IMR-90 (cell line): ENCODE measurements at regions not wholly inside any gene's neighbourhood (a gene's known extent, or its start where the extent isn't known, plus 50 kb on each side); places are given as distances from the start of the nearest gene placed in this dataset.

Source experiments
- ATAC-seq: fragments of 200-7000 bp; cut with Tn5 transposase; 2 replicates; pipeline ENCODE4 v1.9.1; 2020; ENCODE audit warnings: low read depth, mild to moderate bottlenecking, moderate library complexity
- BruUV-seq: library from RNA; stranded (reverse); fragments of 400-500 nt; replicated peaks from 2 replicates; lab custom pipeline; 2021; lab: Mats Ljungman, UMichigan
- CTCF ChIA-PET: fragments of 300-600 bp; formaldehyde crosslinking; extraction: SDS; loops from one replicate; lab custom pipeline; 2021; ENCODE audit warnings: antibody characterized with exemption; lab: Yijun Ruan, JAX
- POLR2A ChIA-PET: fragments of 300-600 bp; sonication (Branson Sonifier 250); formaldehyde crosslinking; loops from one replicate; lab custom pipeline; 2022; ENCODE audit warnings: antibody characterized with exemption; ENCODE audit not compliant: unreplicated experiment; lab: Charles Lee
- DNase-seq: peaks from one replicate; pipeline ENCODE4 v3.0.0; 2013
- H2AFZ ChIP-seq: replicated peaks from 2 replicates; pipeline ENCODE3; 2013; ENCODE audit warnings: low read length, mild to moderate bottlenecking; ENCODE audit not compliant: poor library complexity
- H2AK5ac ChIP-seq: 2 replicates; pipeline ENCODE4 v1.6.1; 2013; ENCODE audit warnings: low read depth, low read length, inconsistent platforms
- H2AK9ac ChIP-seq: replicated peaks from 2 replicates; pipeline ENCODE3; 2013; ENCODE audit warnings: mild to moderate bottlenecking, low read depth, low read length, moderate library complexity; ENCODE audit not compliant: poor library complexity
- H2BK120ac ChIP-seq: 2 replicates; pipeline ENCODE4 v1.6.1; 2013; ENCODE audit warnings: low read depth, low read length, inconsistent platforms
- H2BK15ac ChIP-seq: 3 replicates; pipeline ENCODE4 v1.6.1; 2013; ENCODE audit warnings: low read depth, low read length, inconsistent platforms
- H2BK20ac ChIP-seq: 2 replicates; pipeline ENCODE4 v1.6.1; 2013; ENCODE audit warnings: low read depth, mild to moderate bottlenecking, inconsistent platforms, low read length, moderate library complexity
- H2BK5ac ChIP-seq: 2 replicates; pipeline ENCODE4 v1.6.1; 2013; ENCODE audit warnings: mild to moderate bottlenecking, low read depth, low read length, inconsistent platforms; ENCODE audit not compliant: poor library complexity, severe bottlenecking
- H3K14ac ChIP-seq: replicated peaks from 2 replicates; pipeline ENCODE4 v1.6.1; 2013; ENCODE audit warnings: low read depth, low read length, inconsistent platforms
- H3K18ac ChIP-seq: 2 replicates; pipeline ENCODE4 v1.6.1; 2013; ENCODE audit warnings: low read depth, low read length, control low read depth
- H3K23ac ChIP-seq: 2 replicates; pipeline ENCODE4 v1.6.1; 2013; ENCODE audit warnings: low read depth, low read length, inconsistent platforms
- H3K27ac ChIP-seq: 2 replicates; pipeline ENCODE4 v1.5.1; 2013; ENCODE audit warnings: mild to moderate bottlenecking, control low read depth, low read length; ENCODE audit not compliant: insufficient read depth
- H3K27me3 ChIP-seq: 2 replicates; pipeline ENCODE4 v1.6.1; 2013; ENCODE audit warnings: low read length; ENCODE audit not compliant: control insufficient read depth, insufficient read depth
- H3K36me3 ChIP-seq: 2 replicates; pipeline ENCODE4 v1.6.1; 2013; ENCODE audit warnings: low read length, mixed read lengths; ENCODE audit not compliant: control insufficient read depth, insufficient read depth
- H3K4ac ChIP-seq: 2 replicates; pipeline ENCODE4 v1.6.1; 2013; ENCODE audit warnings: low read depth, low read length, inconsistent platforms
- H3K4me1 ChIP-seq: 2 replicates; pipeline ENCODE4 v1.6.1; 2013; ENCODE audit warnings: low read length, mixed read lengths; ENCODE audit not compliant: control insufficient read depth, insufficient read depth
- H3K4me2 ChIP-seq: 2 replicates; pipeline ENCODE4 v1.6.1; 2013; ENCODE audit warnings: low read depth, mild to moderate bottlenecking, control low read depth, low read length, moderate library complexity
- H3K4me3 ChIP-seq: 2 replicates; pipeline ENCODE4 v1.5.1; 2013; ENCODE audit warnings: low read depth, mild to moderate bottlenecking, control low read depth, low read length, moderate library complexity; ENCODE audit not compliant: insufficient read depth
- H3K56ac ChIP-seq: 2 replicates; pipeline ENCODE4 v1.6.1; 2013; ENCODE audit warnings: low read length, inconsistent platforms; ENCODE audit not compliant: insufficient read depth; ENCODE audit errors: extremely low read depth
- H3K79me1 ChIP-seq, 2 experiments: 2 replicates each; pipeline ENCODE4 v1.6.1; 2013; ENCODE audit warnings: low read length in 2 of 2, inconsistent platforms in 1 of 2, low read depth in 1 of 2
- H3K9ac ChIP-seq: 2 replicates; pipeline ENCODE4 v1.6.1; 2013; ENCODE audit warnings: low read depth, low read length, control low read depth
- H3K9me1 ChIP-seq: 2 replicates; pipeline ENCODE4 v1.6.1; 2013; ENCODE audit warnings: low read length, inconsistent platforms; ENCODE audit not compliant: insufficient read depth
- H3K9me3 ChIP-seq: 2 replicates; pipeline ENCODE4 v1.6.1; 2013; ENCODE audit warnings: low read length; ENCODE audit not compliant: control insufficient read depth, insufficient read depth
- H4K20me1 ChIP-seq: 2 replicates; pipeline ENCODE4 v1.6.1; 2013; ENCODE audit warnings: low read length, inconsistent platforms; ENCODE audit not compliant: insufficient read depth
- H4K5ac ChIP-seq: 2 replicates; pipeline ENCODE4 v1.6.1; 2013; ENCODE audit warnings: mild to moderate bottlenecking, low read depth, low read length, control low read depth
- H4K8ac ChIP-seq, 2 experiments: 2 replicates each; pipeline ENCODE4 v1.6.1; 2013; ENCODE audit warnings: low read depth in 2 of 2, low read length in 2 of 2, control low read depth in 1 of 2, inconsistent platforms in 1 of 2
- H4K91ac ChIP-seq: 2 replicates; pipeline ENCODE4 v1.6.1; 2013; ENCODE audit warnings: low read depth, low read length, inconsistent platforms; ENCODE audit not compliant: insufficient read depth
- BHLHE40 ChIP-seq: fragments of 150-350 bp; IDR thresholded peaks from 2 replicates; pipeline ENCODE4 v1.6.1; 2016; ENCODE audit warnings: mild to moderate bottlenecking, low read depth, low read length
- CEBPB ChIP-seq: IDR thresholded peaks from 2 replicates; pipeline ENCODE4 v1.6.1; 2012; ENCODE audit warnings: low read depth, low read length, improper control_type of control experiment
- MAFK ChIP-seq: IDR thresholded peaks from 2 replicates; pipeline ENCODE4 v1.6.1; 2012; ENCODE audit warnings: low read depth, low read length, improper control_type of control experiment
- NFE2L2 ChIP-seq: fragments of 150-350 bp; IDR thresholded peaks from 2 replicates; pipeline ENCODE4 v1.6.1; 2016; ENCODE audit warnings: low read depth, mild to moderate bottlenecking, low read length
- RCOR1 ChIP-seq: IDR thresholded peaks from 2 replicates; pipeline ENCODE4 v1.6.1; 2012; ENCODE audit warnings: mild to moderate bottlenecking, low read length, improper control_type of control experiment; ENCODE audit not compliant: insufficient replicate concordance
- WGBS, 2 experiments: methylation state at CpG; one replicate each; pipeline versions ENCODE4 v1.1.5 to v1.1.7; 2013; ENCODE audit warnings: missing lambda C conversion rate in 2 of 2; ENCODE audit not compliant: insufficient read length in 1 of 2; ENCODE audit errors: extremely low coverage in 2 of 2; 5-methylcytosine and 5-hydroxymethylcytosine counted together
- dilution Hi-C: fragments of 300-500 bp; cut with HindIII; formaldehyde crosslinking; loops from one replicate; pipeline ENCODE4 v1.14.3; 2018; ENCODE audit warnings: low sequenced_read_pairs; ENCODE audit not compliant: unreplicated experiment
- in situ Hi-C: fragments of 300-500 bp; cut with MboI; formaldehyde crosslinking; loops from 3 replicates; pipeline ENCODE4 v1.14.3; 2019; ENCODE audit warnings: low sequenced_read_pairs, inconsistent platforms, mixed read lengths
- intact Hi-C: fragments of 100-400 bp; cut with micrococcal nuclease; formaldehyde crosslinking; loops from 2 replicates; pipeline ENCODE4 v1.10.0; 2022

DNA sequence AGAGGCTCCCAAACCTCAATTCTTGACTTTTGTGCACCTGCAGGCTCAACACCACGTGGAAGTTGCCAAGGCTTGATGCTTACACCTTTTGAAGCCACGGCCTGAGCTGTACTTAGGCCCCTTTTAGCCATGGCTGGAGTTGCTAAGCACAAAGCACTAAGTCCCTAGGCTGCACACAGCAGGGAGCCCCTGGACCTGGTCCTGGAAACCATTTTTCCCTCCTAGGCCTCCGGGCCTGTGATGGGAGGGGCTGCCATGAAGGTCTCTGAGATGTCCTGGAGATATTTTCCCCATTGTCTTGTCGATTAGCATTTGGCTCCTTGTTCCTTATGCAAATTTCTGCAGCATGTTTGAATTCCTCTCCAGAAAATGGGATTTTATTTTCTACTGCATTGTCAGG is 247.1 kb upstream of the ARPP21 start:
- Histone ChIP-seq H2AFZ (no peak overlapping the region), H2BK5ac (no peak overlapping the region), H3K27ac (no peak overlapping the region), H3K27me3 (no peaks in the 10 kb centered on the region), H3K14ac (no peak overlapping the region), H3K9me1 (no peaks in the 10 kb centered on the region), H3K4me1 (no peaks in the 10 kb centered on the region), H3K18ac (no peak overlapping the region), H2BK15ac (no peak overlapping the region), H3K9ac (no peak overlapping the region), H4K91ac (no peak overlapping the region), H2AK9ac (no peak overlapping the region), H3K9me3 (peaks cover 25% of the 10 kb centered on the region), H3K4me3 (no peak overlapping the region), H3K56ac (no peak overlapping the region), H2BK20ac (no peak overlapping the region), H3K23ac (no peak overlapping the region), H3K36me3 (no peaks in the 10 kb centered on the region), H3K4ac (no peak overlapping the region), H3K79me1 (no peaks in the 10 kb centered on the region), H2AK5ac (no peak overlapping the region), H2BK120ac (no peak overlapping the region), H4K5ac (no peak overlapping the region), H4K20me1 (no peaks in the 10 kb centered on the region), H3K4me2 (no peak overlapping the region), H4K8ac (no peak overlapping the region)
- in situ Hi-C loops (no loop called here), dilution Hi-C loops (no loop called here), intact Hi-C loops (no loop called here)
- DNase-seq (no peak), ATAC-seq (no peak)
- TF ChIP-seq MAFK (no peak), NFE2L2 (no peak), BHLHE40 (no peak), RCOR1 (no peak), CEBPB (no peak)
- ChIA-PET CTCF (no interaction called here), POLR2A (no interaction called here)
- no TSS peak for BruUV-seq
- WGBS, 2 experiments: 0% methylated on average over 1 of the region's 4 CpGs; no CpG with 5 or more reads in 1 of the 2 experiments
